Astrocyte (in vitro differentiated cells and primary cell): ENCODE measurements at regions not wholly inside any gene's neighbourhood (a gene's known extent, or its start where the extent isn't known, plus 50 kb on each side); places are given as distances from the start of the nearest gene placed in this dataset.

Experiments
- DNase-seq: peaks from one replicate; pipeline ENCODE4 v3.0.0-alpha.2; 2010; ENCODE audit warnings: low read depth
- FAIRE-seq: peaks from 2 replicates; lab custom pipeline; 2011; peaks lifted over from hg19 to GRCh38; lab: Jason Lieb, UNC
- H2AFZ ChIP-seq: 2 replicates; pipeline ENCODE4 v1.6.0; 2012; ENCODE audit warnings: low read depth, low read length, inconsistent platforms
- H3K27ac ChIP-seq: 2 replicates; pipeline ENCODE4 v1.5.1; 2011; ENCODE audit warnings: low read depth, low read length, inconsistent platforms
- H3K27me3 ChIP-seq: 2 replicates; pipeline ENCODE4 v1.6.0; 2011; ENCODE audit warnings: low read length, inconsistent platforms; ENCODE audit not compliant: insufficient read depth
- H3K36me3 ChIP-seq: 2 replicates; pipeline ENCODE4 v1.5.1; 2011; ENCODE audit warnings: low read length, inconsistent platforms; ENCODE audit not compliant: insufficient read depth
- H3K4me1 ChIP-seq: 2 replicates; pipeline ENCODE4 v1.5.1; 2011; ENCODE audit warnings: low read length, inconsistent platforms; ENCODE audit not compliant: insufficient read depth
- H3K4me2 ChIP-seq: 2 replicates; pipeline ENCODE4 v1.6.0; 2012; ENCODE audit warnings: low read length, inconsistent platforms
- H3K4me3 ChIP-seq: 2 replicates; pipeline ENCODE4 v1.5.1; 2011; ENCODE audit warnings: low read depth, mild to moderate bottlenecking, low read length, inconsistent platforms; ENCODE audit not compliant: insufficient read depth
- H3K79me2 ChIP-seq: 2 replicates; pipeline ENCODE4 v1.6.0; 2012; ENCODE audit warnings: mild to moderate bottlenecking, low read length, inconsistent platforms; ENCODE audit not compliant: insufficient read depth
- H3K9ac ChIP-seq: 2 replicates; pipeline ENCODE4 v1.6.0; 2012; ENCODE audit warnings: mild to moderate bottlenecking, low read length, inconsistent platforms
- H3K9me3 ChIP-seq: 2 replicates; pipeline ENCODE4 v1.5.1; 2012; ENCODE audit warnings: low read depth, mild to moderate bottlenecking, low read length, inconsistent platforms; ENCODE audit not compliant: insufficient read depth
- H4K20me1 ChIP-seq: 2 replicates; pipeline ENCODE4 v1.6.0; 2012; ENCODE audit warnings: low read length, inconsistent platforms; ENCODE audit not compliant: insufficient read depth
- H3K27ac Mint-ChIP-seq: one replicate; pipeline ENCODE4 v1.8.0; 2021; ENCODE audit warnings: mild to moderate bottlenecking, mixed read lengths; ENCODE audit not compliant: unreplicated experiment
- H3K27me3 Mint-ChIP-seq: one replicate; pipeline ENCODE4 v1.8.0; 2021; ENCODE audit warnings: low read depth, mixed read lengths; ENCODE audit not compliant: unreplicated experiment
- H3K36me3 Mint-ChIP-seq: one replicate; pipeline ENCODE4 v1.8.0; 2021; ENCODE audit warnings: low read depth, mixed read lengths; ENCODE audit not compliant: unreplicated experiment
- H3K4me1 Mint-ChIP-seq: one replicate; pipeline ENCODE4 v1.8.0; 2021; ENCODE audit warnings: low read depth, mixed read lengths; ENCODE audit not compliant: unreplicated experiment
- H3K4me3 Mint-ChIP-seq: one replicate; pipeline ENCODE4 v1.8.0; 2021; ENCODE audit warnings: mild to moderate bottlenecking, moderate library complexity, mixed read lengths; ENCODE audit not compliant: unreplicated experiment
- H3K9me3 Mint-ChIP-seq: one replicate; pipeline ENCODE4 v1.8.0; 2021; ENCODE audit warnings: mild to moderate bottlenecking, mixed read lengths; ENCODE audit not compliant: unreplicated experiment
- CTCF ChIP-seq: IDR thresholded peaks from 2 replicates; pipeline ENCODE4 v1.5.1; 2011; ENCODE audit warnings: low read depth, mild to moderate bottlenecking, inconsistent platforms, low read length, moderate library complexity; ENCODE audit not compliant: insufficient read depth
- EZH2 ChIP-seq: IDR thresholded peaks from 2 replicates; pipeline ENCODE4 v1.6.1; 2012; ENCODE audit warnings: mild to moderate bottlenecking, low read length, inconsistent platforms; ENCODE audit not compliant: insufficient read depth

- Mint-ChIP-seq H3K36me3 (no peaks in the 10 kb centered on the region), H3K4me1 (no peaks in the 10 kb centered on the region), H3K27me3 (no peaks in the 10 kb centered on the region), H3K9me3 (no peaks in the 10 kb centered on the region), H3K4me3 (no peak overlapping the region), H3K27ac (no peak overlapping the region)
- H3K9ac ChIP-seq = no peak overlapping the region
- no peaks in the 10 kb centered on the region for H3K4me1 ChIP-seq
- no peaks in the 10 kb centered on the region for H3K36me3 ChIP-seq
- no peak for FAIRE-seq
- H4K20me1 ChIP-seq = no peaks in the 10 kb centered on the region
- no peak overlapping the region for H2AFZ ChIP-seq
- DNase-seq = no peak
- no peaks in the 10 kb centered on the region for H3K9me3 ChIP-seq
- H3K27ac ChIP-seq = no peak overlapping the region
- no peak overlapping the region for H3K4me2 ChIP-seq
- no peaks in the 10 kb centered on the region for H3K79me2 ChIP-seq
- no peak overlapping the region for H3K4me3 ChIP-seq
- TF ChIP-seq EZH2 (no peak), CTCF (no peak)
- H3K27me3 ChIP-seq = no peaks in the 10 kb centered on the region
Measured at GRCh38 chr16:62321606-62322005, 285.4 kb upstream of the CDH8 start.

- no peaks in the 10 kb centered on the region for H3K79me2 ChIP-seq
- no peaks in the 10 kb centered on the region for H3K27me3 ChIP-seq
- no peaks in the 10 kb centered on the region for H3K9me3 ChIP-seq
- H3K27me3 Mint-ChIP-seq = no peaks in the 10 kb centered on the region
- no peaks in the 10 kb centered on the region for H3K36me3 ChIP-seq
- peak overlapping the region; percentile 34 for H2AFZ ChIP-seq
- H4K20me1 ChIP-seq = no peaks in the 10 kb centered on the region
- no peak overlapping the region for H3K4me3 ChIP-seq
- peak overlapping the region; percentile 69 for H3K4me2 ChIP-seq
- no peaks in the 10 kb centered on the region for H3K4me1 Mint-ChIP-seq
- H3K9ac ChIP-seq = no peak overlapping the region
- no peak overlapping the region for H3K27ac Mint-ChIP-seq
- TF ChIP-seq CTCF (no peak), EZH2 (no peak)
- no peaks in the 10 kb centered on the region for H3K9me3 Mint-ChIP-seq
- FAIRE-seq (no peak), DNase-seq (no peak)
- no peaks in the 10 kb centered on the region for H3K4me1 ChIP-seq
- no peak overlapping the region for H3K27ac ChIP-seq
- H3K4me3 Mint-ChIP-seq = no peak overlapping the region
- no peaks in the 10 kb centered on the region for H3K36me3 Mint-ChIP-seq
Measured at GRCh38 chr16:62298600-62298999, 262.4 kb upstream of the CDH8 start.

- Histone ChIP-seq H2AFZ (no peak overlapping the region), H3K27me3 (no peaks in the 10 kb centered on the region), H3K4me3 (no peak overlapping the region), H3K79me2 (no peaks in the 10 kb centered on the region), H3K9me3 (no peaks in the 10 kb centered on the region), H3K4me2 (no peak overlapping the region), H3K9ac (no peak overlapping the region), H3K4me1 (no peaks in the 10 kb centered on the region), H4K20me1 (no peaks in the 10 kb centered on the region), H3K27ac (no peak overlapping the region), H3K36me3 (no peaks in the 10 kb centered on the region)
- TF ChIP-seq CTCF (no peak), EZH2 (no peak)
- Mint-ChIP-seq H3K9me3 (no peaks in the 10 kb centered on the region), H3K4me1 (no peaks in the 10 kb centered on the region), H3K4me3 (no peak overlapping the region), H3K27ac (no peak overlapping the region), H3K36me3 (no peaks in the 10 kb centered on the region), H3K27me3 (no peaks in the 10 kb centered on the region)
- DNase-seq (no peak), FAIRE-seq (no peak)
Measured at GRCh38 chr16:62294213-62294972, 258.2 kb upstream of the CDH8 start.
